A549 (cell line): ENCODE measurements at regions not wholly inside any gene's neighbourhood (a gene's known extent, or its start where the extent isn't known, plus 50 kb on each side); places are given as distances from the start of the nearest gene placed in this dataset.

Source experiments
- EHMT2 ChIP-seq: fragments of 200-600 bp; sonication (generic); IDR thresholded peaks from 2 replicates; pipeline ENCODE4 v1.6.1; 2016; ENCODE audit warnings: antibody characterized with exemption, low read depth, mild to moderate bottlenecking, moderate library complexity
- EP300 ChIP-seq, 2 experiments: fragments of >200 bp; sonication (Bioruptor Twin); formaldehyde crosslinking; IDR thresholded peaks; 2 replicates in 1 of 2; 3 replicates in 1 of 2; pipeline ENCODE4 v1.6.1; 2016 to 2017
- HDAC2 ChIP-seq: fragments of 200-600 bp; sonication (generic); IDR thresholded peaks from 2 replicates; pipeline ENCODE4 v1.6.1; 2016
- MAFK ChIP-seq: fragments of 450-650 bp; IDR thresholded peaks from 2 replicates; pipeline ENCODE4 v1.6.1; 2014; ENCODE audit not compliant: partially characterized antibody
- NR3C1 ChIP-seq: fragments of >200 bp; sonication (Bioruptor Twin); formaldehyde crosslinking; IDR thresholded peaks from 3 replicates; pipeline ENCODE4 v1.6.1; 2017
- POLR2A ChIP-seq: IDR thresholded peaks from 2 replicates; pipeline ENCODE4 v1.6.1; 2012; ENCODE audit warnings: mild to moderate bottlenecking, low read length
- RCOR1 ChIP-seq: fragments of 150-350 bp; IDR thresholded peaks from 2 replicates; pipeline ENCODE4 v1.6.1; 2014; ENCODE audit warnings: antibody characterized with exemption, low read length, low read depth
- RFX5 ChIP-seq: fragments of 450-650 bp; IDR thresholded peaks from 2 replicates; pipeline ENCODE4 v1.7.1; 2014; ENCODE audit warnings: antibody characterized with exemption, mild to moderate bottlenecking, moderate library complexity
- RNF2 ChIP-seq: fragments of 200-600 bp; sonication (generic); IDR thresholded peaks from 2 replicates; pipeline ENCODE4 v1.6.1; 2016; ENCODE audit warnings: low read depth, mild to moderate bottlenecking, antibody characterized with exemption, moderate library complexity, borderline replicate concordance
- TF ChIP-seq, protein P1 (sequence below): fragments of >200 bp; sonication (Bioruptor Twin); formaldehyde crosslinking; IDR thresholded peaks from 3 replicates; pipeline ENCODE4 v1.5.1; 2016
- TF ChIP-seq, protein P2 (sequence below): fragments of 150-350 bp; IDR thresholded peaks from 2 replicates; pipeline ENCODE4 v1.6.1; 2014; ENCODE audit warnings: low read depth, mild to moderate bottlenecking, low read length

DNA sequence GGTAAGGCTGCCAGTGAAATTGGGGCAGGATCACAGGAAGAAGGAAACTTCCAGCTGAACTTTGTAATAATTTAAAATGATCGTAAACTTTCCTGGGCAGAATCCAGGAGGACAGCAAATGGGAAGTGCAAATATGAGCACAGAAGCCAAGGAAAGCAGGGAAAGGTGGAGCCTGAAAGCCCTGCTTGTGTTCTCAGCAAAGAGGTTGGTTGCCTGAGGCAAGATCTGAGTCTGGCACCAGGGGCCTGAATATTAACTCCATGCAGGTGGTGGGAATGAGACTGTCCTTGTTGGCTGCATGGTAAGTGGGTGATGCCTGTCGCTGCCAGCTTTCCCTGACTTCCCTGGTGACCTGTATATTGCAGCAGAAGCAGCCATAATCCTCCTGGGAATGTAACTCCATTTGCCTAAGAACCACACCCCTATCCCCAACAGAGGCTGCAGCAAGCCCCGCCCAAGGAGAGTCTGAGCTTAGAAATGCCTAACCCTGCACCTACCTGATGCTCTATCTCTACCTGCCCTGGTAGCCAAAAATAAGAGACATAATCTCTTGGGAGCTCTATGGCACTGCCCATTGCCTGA lies 132.0 kb upstream of the HDX start:
- TF ChIP-seq, protein P1, sequence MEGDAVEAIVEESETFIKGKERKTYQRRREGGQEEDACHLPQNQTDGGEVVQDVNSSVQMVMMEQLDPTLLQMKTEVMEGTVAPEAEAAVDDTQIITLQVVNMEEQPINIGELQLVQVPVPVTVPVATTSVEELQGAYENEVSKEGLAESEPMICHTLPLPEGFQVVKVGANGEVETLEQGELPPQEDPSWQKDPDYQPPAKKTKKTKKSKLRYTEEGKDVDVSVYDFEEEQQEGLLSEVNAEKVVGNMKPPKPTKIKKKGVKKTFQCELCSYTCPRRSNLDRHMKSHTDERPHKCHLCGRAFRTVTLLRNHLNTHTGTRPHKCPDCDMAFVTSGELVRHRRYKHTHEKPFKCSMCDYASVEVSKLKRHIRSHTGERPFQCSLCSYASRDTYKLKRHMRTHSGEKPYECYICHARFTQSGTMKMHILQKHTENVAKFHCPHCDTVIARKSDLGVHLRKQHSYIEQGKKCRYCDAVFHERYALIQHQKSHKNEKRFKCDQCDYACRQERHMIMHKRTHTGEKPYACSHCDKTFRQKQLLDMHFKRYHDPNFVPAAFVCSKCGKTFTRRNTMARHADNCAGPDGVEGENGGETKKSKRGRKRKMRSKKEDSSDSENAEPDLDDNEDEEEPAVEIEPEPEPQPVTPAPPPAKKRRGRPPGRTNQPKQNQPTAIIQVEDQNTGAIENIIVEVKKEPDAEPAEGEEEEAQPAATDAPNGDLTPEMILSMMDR, result no peak
- no peak for TF ChIP-seq RCOR1
- TF ChIP-seq RFX5, result no peak
- no peak for TF ChIP-seq RNF2
- no peak for TF ChIP-seq POLR2A
- TF ChIP-seq, protein P2, sequence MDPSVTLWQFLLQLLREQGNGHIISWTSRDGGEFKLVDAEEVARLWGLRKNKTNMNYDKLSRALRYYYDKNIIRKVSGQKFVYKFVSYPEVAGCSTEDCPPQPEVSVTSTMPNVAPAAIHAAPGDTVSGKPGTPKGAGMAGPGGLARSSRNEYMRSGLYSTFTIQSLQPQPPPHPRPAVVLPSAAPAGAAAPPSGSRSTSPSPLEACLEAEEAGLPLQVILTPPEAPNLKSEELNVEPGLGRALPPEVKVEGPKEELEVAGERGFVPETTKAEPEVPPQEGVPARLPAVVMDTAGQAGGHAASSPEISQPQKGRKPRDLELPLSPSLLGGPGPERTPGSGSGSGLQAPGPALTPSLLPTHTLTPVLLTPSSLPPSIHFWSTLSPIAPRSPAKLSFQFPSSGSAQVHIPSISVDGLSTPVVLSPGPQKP, result no peak
- TF ChIP-seq HDAC2, result no peak
- TF ChIP-seq EP300 (IDR thresholded peaks at IDR 0.05), result no peak
- no peak for TF ChIP-seq EHMT2
- TF ChIP-seq MAFK, result no peak
- no peak for TF ChIP-seq NR3C1
